Vagina (tissue), 2 donors: ENCODE measurements at regions not wholly inside any gene's neighbourhood (a gene's known extent, or its start where the extent isn't known, plus 50 kb on each side); places are given as distances from the start of the nearest gene placed in this dataset.

Experiments
- DNase-seq, 2 donors: peaks; one replicate each; pipeline ENCODE4 v3.0.0-alpha.2; 2017; ENCODE audit errors: extremely low spot score in 2 of 2
- H3K27ac ChIP-seq: fragments of 200-600 bp; sonication (generic); one replicate; pipeline ENCODE4 v1.5.1; 2019
- H3K27me3 ChIP-seq: fragments of 200-600 bp; sonication (generic); one replicate; pipeline ENCODE4 v1.5.1; 2019
- H3K36me3 ChIP-seq, 2 donors: fragments of 200-600 bp; sonication (generic); one replicate each; pipeline ENCODE4 v1.5.1; 2017 to 2019
- H3K4me1 ChIP-seq: fragments of 200-600 bp; sonication (generic); one replicate; pipeline ENCODE4 v1.5.1; 2019
- H3K4me3 ChIP-seq, 2 donors: fragments of 200-600 bp; sonication (generic); 1 replicate in 1 of 2; 2 replicates in 1 of 2; pipeline ENCODE4 v1.5.1; 2016 to 2019
- H3K9me3 ChIP-seq: fragments of 200-600 bp; sonication (generic); one replicate; pipeline ENCODE4 v1.5.1; 2019
- POLR2A ChIP-seq, 2 donors: fragments of 450-650 bp; IDR thresholded peaks; one replicate each; pipeline ENCODE4 v1.6.1; 2017; ENCODE audit warnings: antibody characterized with exemption in 2 of 2, mild to moderate bottlenecking in 2 of 2, moderate library complexity in 2 of 2
- POLR2AphosphoS5 ChIP-seq, 2 donors: sonication (generic); formaldehyde crosslinking; IDR thresholded peaks; one replicate each; pipeline ENCODE4 v1.9.0; 2017; ENCODE audit warnings: antibody characterized with exemption in 2 of 2, mild to moderate bottlenecking in 2 of 2, low read depth in 1 of 2; ENCODE audit not compliant: insufficient read depth in 1 of 2
- intact Hi-C: fragments of 100-400 bp; cut with DNase I; formaldehyde crosslinking; loops from one replicate; pipeline ENCODE4 v1.15.1; 2023
- TF ChIP-seq, protein P1 (sequence below), 3 experiments: fragments of 450-650 bp in 2 of 3; fragments of 200-600 bp in 1 of 3; sonication (generic) in 1 of 3; IDR thresholded peaks; one replicate each; pipeline ENCODE4 v1.5.1; 2017 to 2019; ENCODE audit warnings: antibody characterized with exemption in 3 of 3, mild to moderate bottlenecking in 2 of 3, moderate library complexity in 2 of 3

DNA sequence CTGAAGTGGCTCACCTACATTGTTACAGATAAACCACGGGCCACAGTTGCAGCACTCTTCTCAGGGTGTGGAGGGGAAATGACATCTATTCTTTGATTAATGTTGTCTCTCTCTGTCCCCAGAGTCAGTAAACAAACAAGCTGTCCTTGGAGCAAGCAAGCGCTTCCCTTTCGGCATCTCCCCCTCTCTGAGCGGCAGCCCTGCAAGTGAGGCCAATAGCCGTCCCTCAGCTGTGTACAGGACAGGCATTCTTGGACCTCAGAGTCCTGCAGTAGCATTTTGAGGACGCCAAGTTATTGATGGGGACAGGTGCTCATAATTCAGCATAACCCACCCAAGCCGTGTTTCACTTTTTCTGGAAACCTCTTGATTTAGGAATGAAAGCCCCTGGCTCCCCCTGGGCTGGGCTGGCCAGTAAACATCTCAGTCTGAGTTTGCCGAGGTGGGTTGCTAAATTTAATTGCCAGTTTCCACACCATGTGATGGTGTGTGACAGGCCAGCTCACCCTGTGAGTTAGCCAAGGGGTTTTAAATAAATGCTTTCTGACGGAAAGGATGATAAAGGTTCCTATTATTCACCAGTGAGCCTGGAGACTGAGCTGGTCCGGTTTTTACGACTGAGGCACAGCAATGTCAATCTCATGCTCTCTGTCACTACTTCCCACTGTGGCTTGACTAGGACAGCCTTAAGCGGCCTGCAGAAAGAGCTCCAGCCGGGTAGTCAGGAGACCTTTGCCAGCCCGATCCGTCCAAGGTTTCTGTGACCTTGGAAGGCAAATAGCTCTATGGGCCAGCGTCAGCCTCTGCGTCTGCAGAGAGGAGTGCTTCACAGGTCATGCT is 214.8 kb upstream of the RREB1 start:
- Histone ChIP-seq H3K27me3 (no peaks in the 10 kb centered on the region), H3K36me3 (no peaks in the 10 kb centered on the region), H3K4me3 (no peak overlapping the region), H3K27ac (no peak overlapping the region), H3K4me1 (peaks cover 9% of the 10 kb centered on the region), H3K9me3 (no peaks in the 10 kb centered on the region)
- TF ChIP-seq, protein P1, sequence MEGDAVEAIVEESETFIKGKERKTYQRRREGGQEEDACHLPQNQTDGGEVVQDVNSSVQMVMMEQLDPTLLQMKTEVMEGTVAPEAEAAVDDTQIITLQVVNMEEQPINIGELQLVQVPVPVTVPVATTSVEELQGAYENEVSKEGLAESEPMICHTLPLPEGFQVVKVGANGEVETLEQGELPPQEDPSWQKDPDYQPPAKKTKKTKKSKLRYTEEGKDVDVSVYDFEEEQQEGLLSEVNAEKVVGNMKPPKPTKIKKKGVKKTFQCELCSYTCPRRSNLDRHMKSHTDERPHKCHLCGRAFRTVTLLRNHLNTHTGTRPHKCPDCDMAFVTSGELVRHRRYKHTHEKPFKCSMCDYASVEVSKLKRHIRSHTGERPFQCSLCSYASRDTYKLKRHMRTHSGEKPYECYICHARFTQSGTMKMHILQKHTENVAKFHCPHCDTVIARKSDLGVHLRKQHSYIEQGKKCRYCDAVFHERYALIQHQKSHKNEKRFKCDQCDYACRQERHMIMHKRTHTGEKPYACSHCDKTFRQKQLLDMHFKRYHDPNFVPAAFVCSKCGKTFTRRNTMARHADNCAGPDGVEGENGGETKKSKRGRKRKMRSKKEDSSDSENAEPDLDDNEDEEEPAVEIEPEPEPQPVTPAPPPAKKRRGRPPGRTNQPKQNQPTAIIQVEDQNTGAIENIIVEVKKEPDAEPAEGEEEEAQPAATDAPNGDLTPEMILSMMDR (IDR thresholded peaks at IDR 0.05) = no peak
- no peak for TF ChIP-seq POLR2AphosphoS5 (IDR thresholded peaks at IDR 0.05; ENCODE audit: insufficient read depth in 1 of 2, low read depth in 1 of 2)
- no peak for TF ChIP-seq POLR2A (IDR thresholded peaks at IDR 0.05)
- intact Hi-C loops = no loop called here
- DNase-seq = no peak

DNA sequence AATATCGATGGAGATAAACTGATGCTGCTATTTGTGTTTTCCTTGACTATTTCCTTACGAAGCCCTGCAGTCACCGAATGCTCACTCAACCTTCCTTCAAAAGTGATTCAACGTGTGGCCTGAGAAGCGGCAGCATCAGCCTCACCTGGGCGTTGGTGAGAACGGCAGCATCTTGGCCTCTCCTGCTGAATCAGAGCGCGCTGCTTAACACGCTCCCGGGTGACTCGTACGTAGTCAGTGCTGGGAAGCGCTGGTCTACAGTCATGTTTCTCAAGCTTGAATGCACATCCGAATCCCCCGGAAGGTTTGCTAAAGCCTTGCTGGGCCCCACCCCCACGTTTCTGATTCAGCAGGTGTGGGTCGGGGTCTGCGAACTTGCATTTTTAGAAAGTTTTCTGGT is 214.1 kb upstream of the RREB1 start:
- Histone ChIP-seq H3K27ac (no peak overlapping the region), H3K4me1 (peaks cover 9% of the 10 kb centered on the region), H3K4me3 (no peak overlapping the region), H3K36me3 (no peaks in the 10 kb centered on the region), H3K27me3 (no peaks in the 10 kb centered on the region), H3K9me3 (no peaks in the 10 kb centered on the region)
- no peak for DNase-seq
- no peak for TF ChIP-seq POLR2A (IDR thresholded peaks at IDR 0.05)
- TF ChIP-seq, protein P1 (IDR thresholded peaks at IDR 0.05) = no peak
- no peak for TF ChIP-seq POLR2AphosphoS5 (IDR thresholded peaks at IDR 0.05; ENCODE audit: insufficient read depth in 1 of 2, low read depth in 1 of 2)
- intact Hi-C loops = no loop called here

DNA sequence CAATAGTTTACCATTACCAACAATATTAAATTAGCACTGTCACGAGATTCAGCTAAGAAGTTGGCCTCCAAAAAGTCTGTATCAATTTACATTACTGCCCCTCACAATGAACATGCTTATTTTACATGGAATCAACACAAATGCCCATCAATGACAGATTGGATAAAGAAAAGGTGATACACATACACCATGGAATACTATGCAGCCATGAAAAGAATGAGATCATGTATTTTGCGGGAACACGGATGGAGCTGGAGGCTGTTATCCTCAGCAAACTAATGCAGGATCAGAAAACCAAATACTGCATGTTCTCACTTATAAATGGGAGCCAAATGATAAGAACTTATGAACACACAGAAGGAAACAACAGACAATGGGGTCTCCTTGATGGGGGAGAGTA is 211.8 kb upstream of the RREB1 start:
- TF ChIP-seq POLR2AphosphoS5 (IDR thresholded peaks at IDR 0.05; ENCODE audit: insufficient read depth in 1 of 2, low read depth in 1 of 2) (no peak), POLR2A (IDR thresholded peaks at IDR 0.05) (no peak)
- TF ChIP-seq, protein P1 (IDR thresholded peaks at IDR 0.05) = no peak
- Histone ChIP-seq H3K4me3 (no peak overlapping the region), H3K27ac (no peak overlapping the region), H3K36me3 (no peaks in the 10 kb centered on the region), H3K9me3 (no peaks in the 10 kb centered on the region), H3K4me1 (peaks cover 9% of the 10 kb centered on the region), H3K27me3 (no peaks in the 10 kb centered on the region)
- intact Hi-C loops = no loop called here
- DNase-seq = no peak

DNA sequence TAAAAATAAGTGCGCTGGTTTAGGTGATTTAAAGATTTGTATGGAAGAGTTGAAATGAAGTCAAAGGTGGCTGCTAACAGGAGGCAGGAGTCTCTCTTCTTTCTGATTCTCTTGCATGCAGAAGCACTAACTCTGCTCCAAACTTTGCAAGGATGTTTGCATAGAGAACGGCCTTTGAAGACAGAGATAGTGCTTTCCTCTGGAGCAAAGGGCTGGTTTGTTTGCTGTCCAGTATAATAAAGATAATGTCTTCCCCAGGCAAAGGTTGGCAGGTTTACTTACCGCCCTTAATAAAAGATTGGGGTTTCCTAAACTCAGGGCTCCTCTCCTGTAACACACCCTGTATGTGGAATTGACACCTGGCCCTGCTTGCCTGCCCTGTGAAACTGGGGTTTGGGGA is 210.6 kb upstream of the RREB1 start:
- Histone ChIP-seq H3K4me1 (peaks cover 7% of the 10 kb centered on the region), H3K36me3 (no peaks in the 10 kb centered on the region), H3K27ac (no peak overlapping the region), H3K4me3 (no peak overlapping the region), H3K27me3 (no peaks in the 10 kb centered on the region), H3K9me3 (no peaks in the 10 kb centered on the region)
- DNase-seq = no peak
- intact Hi-C loops = no loop called here
- TF ChIP-seq POLR2A (IDR thresholded peaks at IDR 0.05) (no peak), POLR2AphosphoS5 (IDR thresholded peaks at IDR 0.05; ENCODE audit: insufficient read depth in 1 of 2, low read depth in 1 of 2) (no peak)
- TF ChIP-seq, protein P1 (IDR thresholded peaks at IDR 0.05) = no peak

DNA sequence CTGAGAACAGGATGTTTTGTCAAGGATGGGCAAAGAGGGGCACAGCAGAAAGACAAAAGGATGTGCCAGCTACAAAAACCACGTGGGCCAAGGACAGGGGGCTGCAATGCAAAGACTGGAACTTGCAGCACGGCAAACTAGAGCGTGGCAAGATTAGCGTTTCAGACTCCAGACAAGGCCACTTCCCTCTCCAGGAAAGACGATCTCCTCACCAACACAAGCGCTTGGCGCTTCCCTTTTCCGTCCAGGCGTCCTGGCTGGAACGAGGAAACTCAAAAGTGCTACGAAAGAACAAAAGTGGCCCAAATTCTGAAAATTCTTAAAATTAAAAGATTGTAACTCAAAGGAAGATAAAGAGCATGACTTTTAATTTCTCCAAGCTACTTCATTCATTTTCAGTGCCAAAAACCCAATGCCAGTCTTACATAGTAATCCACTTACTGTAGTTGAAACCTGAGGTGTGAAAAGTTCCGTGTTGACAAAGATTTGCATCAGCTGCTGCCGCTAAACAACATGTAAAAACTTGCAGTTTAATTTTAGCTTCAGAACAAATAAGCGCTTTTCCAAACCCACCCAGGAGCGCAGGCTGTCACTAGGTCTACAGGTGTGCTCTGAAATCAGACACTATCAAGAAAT is 207.1 kb upstream of the RREB1 start:
- TF ChIP-seq, protein P1 (IDR thresholded peaks at IDR 0.05) = no peak
- TF ChIP-seq POLR2AphosphoS5 (IDR thresholded peaks at IDR 0.05; ENCODE audit: insufficient read depth in 1 of 2, low read depth in 1 of 2) = peak in 1 of 2 donors; percentile 24
- no peak for TF ChIP-seq POLR2A (IDR thresholded peaks at IDR 0.05)
- no peak for DNase-seq
- Histone ChIP-seq H3K4me1 (peaks cover 7% of the 10 kb centered on the region), H3K9me3 (no peaks in the 10 kb centered on the region), H3K4me3 (no peak overlapping the region), H3K36me3 (no peaks in the 10 kb centered on the region), H3K27me3 (no peaks in the 10 kb centered on the region), H3K27ac (no peak overlapping the region)
- intact Hi-C loops = no loop called here
